Loucy (cell line): ENCODE measurements at regions not wholly inside any gene's neighbourhood (a gene's known extent, or its start where the extent isn't known, plus 50 kb on each side); places are given as distances from the start of the nearest gene placed in this dataset.

Source experiments
- H2AFZ ChIP-seq: fragments of 200-600 bp; sonication (generic); 2 replicates; pipeline ENCODE4 v1.6.0; 2016; ENCODE audit warnings: antibody characterized with exemption, mild to moderate bottlenecking, low read length, moderate library complexity
- H3F3A ChIP-seq: fragments of 200-600 bp; 2 replicates; pipeline ENCODE4 v1.6.0; 2016; ENCODE audit warnings: antibody characterized with exemption, low read depth, mild to moderate bottlenecking
- H3K27me3 ChIP-seq: fragments of 200-600 bp; sonication (generic); 2 replicates; pipeline ENCODE4 v1.6.1; 2014; ENCODE audit warnings: low read length, mild to moderate bottlenecking; ENCODE audit not compliant: insufficient read depth, poor library complexity, severe bottlenecking
- H3K36me3 ChIP-seq: fragments of 200-600 bp; sonication (generic); 2 replicates; pipeline ENCODE4 v1.6.1; 2016; ENCODE audit warnings: low read length; ENCODE audit not compliant: insufficient read depth
- H3K4me1 ChIP-seq: fragments of 200-600 bp; sonication (generic); 2 replicates; pipeline ENCODE4 v1.5.1; 2014; ENCODE audit warnings: low read length, mild to moderate bottlenecking; ENCODE audit not compliant: insufficient read depth, poor library complexity, severe bottlenecking
- H3K4me2 ChIP-seq: fragments of 200-600 bp; sonication (generic); 2 replicates; pipeline ENCODE4 v1.6.0; 2014; ENCODE audit warnings: antibody characterized with exemption, low read length, low read depth, mild to moderate bottlenecking; ENCODE audit not compliant: poor library complexity, severe bottlenecking
- H3K4me3 ChIP-seq: fragments of 200-600 bp; sonication (generic); 2 replicates; pipeline ENCODE4 v1.5.1; 2014; ENCODE audit warnings: low read length, mild to moderate bottlenecking, mixed read lengths; ENCODE audit not compliant: poor library complexity, severe bottlenecking
- H3K79me2 ChIP-seq: fragments of 200-600 bp; sonication (generic); 2 replicates; pipeline ENCODE4 v1.6.1; 2014; ENCODE audit warnings: low read length; ENCODE audit not compliant: insufficient read depth
- H3K9ac ChIP-seq: fragments of 200-600 bp; sonication (generic); 2 replicates; pipeline ENCODE4 v1.6.0; 2014; ENCODE audit warnings: mild to moderate bottlenecking, low read depth, low read length, moderate library complexity; ENCODE audit not compliant: poor library complexity, severe bottlenecking
- H3K9me2 ChIP-seq: fragments of 200-600 bp; sonication (generic); replicated peaks from 2 replicates; pipeline ENCODE4 v1.6.1; 2016; ENCODE audit warnings: low read depth, low read length, mixed read lengths
- H3K9me3 ChIP-seq: fragments of 200-600 bp; sonication (generic); 2 replicates; pipeline ENCODE4 v1.6.1; 2014; ENCODE audit warnings: mild to moderate bottlenecking, antibody characterized with exemption, low read length, low read depth; ENCODE audit not compliant: insufficient read depth
- H4K20me1 ChIP-seq: fragments of 200-600 bp; sonication (generic); 2 replicates; pipeline ENCODE4 v1.6.0; 2014; ENCODE audit warnings: antibody characterized with exemption, low read length, mild to moderate bottlenecking; ENCODE audit not compliant: insufficient read depth, poor library complexity, severe bottlenecking
- CTCF ChIP-seq: fragments of 200-600 bp; sonication (generic); conservative IDR thresholded peaks from 2 replicates; pipeline ENCODE4 v1.5.1; 2014; ENCODE audit warnings: mild to moderate bottlenecking, antibody characterized with exemption, low read length
- EZH2phosphoT487 ChIP-seq: fragments of 200-600 bp; IDR thresholded peaks from 2 replicates; pipeline ENCODE4 v1.6.1; 2018; ENCODE audit warnings: antibody characterized with exemption, mild to moderate bottlenecking, moderate library complexity, borderline replicate concordance

GRCh38 chr2:226615891-226616290 is 183.7 kb downstream of the IRS1 start:
- Histone ChIP-seq H3K9ac (no peak overlapping the region), H4K20me1 (no peaks in the 10 kb centered on the region), H2AFZ (no peak overlapping the region), H3K4me2 (no peak overlapping the region), H3K36me3 (no peaks in the 10 kb centered on the region), H3K4me1 (no peaks in the 10 kb centered on the region), H3K79me2 (no peaks in the 10 kb centered on the region), H3K9me2 (no peaks in the 10 kb centered on the region), H3K9me3 (no peaks in the 10 kb centered on the region), H3F3A (no peaks in the 10 kb centered on the region), H3K4me3 (no peak overlapping the region), H3K27me3 (no peaks in the 10 kb centered on the region)
- TF ChIP-seq EZH2phosphoT487, result no peak

GRCh38 chr2:226611944-226612318 is 187.7 kb downstream of the IRS1 start:
- H3K9me3 ChIP-seq, result no peaks in the 10 kb centered on the region
- peaks cover 5% of the 10 kb centered on the region for H3K27me3 ChIP-seq
- no peak overlapping the region for H2AFZ ChIP-seq
- no peak overlapping the region for H3K4me2 ChIP-seq
- H3K9me2 ChIP-seq, result no peaks in the 10 kb centered on the region
- H3F3A ChIP-seq, result no peaks in the 10 kb centered on the region
- H3K4me1 ChIP-seq, result no peaks in the 10 kb centered on the region
- H4K20me1 ChIP-seq, result no peaks in the 10 kb centered on the region
- H3K4me3 ChIP-seq, result no peak overlapping the region
- no peak overlapping the region for H3K9ac ChIP-seq
- H3K79me2 ChIP-seq, result no peaks in the 10 kb centered on the region
- TF ChIP-seq EZH2phosphoT487, result no peak
- no peak for TF ChIP-seq CTCF
- no peaks in the 10 kb centered on the region for H3K36me3 ChIP-seq

GRCh38 chr2:226611196-226611943 is 188.2 kb downstream of the IRS1 start:
- Histone ChIP-seq H3K4me2 (no peak overlapping the region), H3K79me2 (no peaks in the 10 kb centered on the region), H4K20me1 (no peaks in the 10 kb centered on the region), H3K9me2 (no peaks in the 10 kb centered on the region), H3K36me3 (no peaks in the 10 kb centered on the region), H2AFZ (no peak overlapping the region), H3K9me3 (no peaks in the 10 kb centered on the region), H3K27me3 (peaks cover 5% of the 10 kb centered on the region), H3K4me1 (no peaks in the 10 kb centered on the region), H3K4me3 (no peak overlapping the region), H3K9ac (no peak overlapping the region), H3F3A (no peaks in the 10 kb centered on the region)
- TF ChIP-seq CTCF (no peak), EZH2phosphoT487 (no peak)

GRCh38 chr2:226609366-226609765 is 190.3 kb downstream of the IRS1 start:
- TF ChIP-seq CTCF (no peak), EZH2phosphoT487 (no peak)

More at GRCh38 chr2:226609366-226609765, 190.3 kb downstream of the IRS1 start:
- no peak overlapping the region for H3K9ac ChIP-seq
- no peak overlapping the region for H2AFZ ChIP-seq
- no peak overlapping the region for H3K4me3 ChIP-seq
- H3K79me2 ChIP-seq, result no peaks in the 10 kb centered on the region
- no peaks in the 10 kb centered on the region for H3K9me3 ChIP-seq
- H3K27me3 ChIP-seq, result peaks cover 5% of the 10 kb centered on the region
- no peaks in the 10 kb centered on the region for H3K9me2 ChIP-seq
- H3K36me3 ChIP-seq, result no peaks in the 10 kb centered on the region
- no peaks in the 10 kb centered on the region for H3K4me1 ChIP-seq
- H3F3A ChIP-seq, result no peaks in the 10 kb centered on the region
- no peaks in the 10 kb centered on the region for H4K20me1 ChIP-seq
- no peak overlapping the region for H3K4me2 ChIP-seq
